ENCODE measurements at regions not wholly inside any gene's neighbourhood (a gene's known extent, or its start where the extent isn't known, plus 50 kb on each side); places are given as distances from the start of the nearest gene placed in this dataset.

DNA sequence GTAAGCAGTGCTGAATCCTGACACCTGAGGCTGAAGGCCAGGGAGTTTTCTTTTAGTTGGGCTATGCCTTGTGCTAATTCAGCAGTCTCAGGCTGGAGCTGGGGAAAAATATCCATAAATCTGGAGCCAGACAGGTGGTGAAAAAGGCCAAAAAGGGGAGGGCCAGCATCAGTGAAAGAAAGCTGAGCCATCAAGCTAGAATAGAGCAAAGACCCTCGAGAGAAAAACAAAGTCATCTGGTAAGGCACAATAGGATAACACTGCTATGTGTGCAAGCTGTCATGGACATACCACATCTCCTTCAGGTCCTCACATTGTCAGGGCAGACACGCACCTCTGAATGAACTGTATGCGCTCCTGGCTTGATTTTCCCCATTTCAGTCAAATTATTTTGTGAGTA lies 687.9 kb downstream of the SQOR start:
- Histone ChIP-seq H3K9ac (ENCODE audit: low read depth in 1 of 2, low read length in 2 of 2) (no peak overlapping the region), H3K4me3 (ENCODE audit: low read depth in 1 of 3, low read length in 3 of 3) (no peak overlapping the region), H3K4me1 (ENCODE audit: control insufficient read depth in 4 of 4, insufficient read depth in 4 of 4, low read length in 3 of 4) (no peaks in the 10 kb centered on the region), H3K9me3 (ENCODE audit: control insufficient read depth in 4 of 4, low read length in 3 of 4) (no peaks in the 10 kb centered on the region), H3K27me3 (ENCODE audit: control insufficient read depth in 4 of 4, insufficient read depth in 4 of 4, low read length in 3 of 4) (no peaks in the 10 kb centered on the region), H3K36me3 (ENCODE audit: control insufficient read depth in 4 of 4, insufficient read depth in 3 of 4, low read depth in 1 of 4, low read length in 3 of 4) (no peaks in the 10 kb centered on the region), H3K27ac (ENCODE audit: low read depth in 1 of 2, low read length in 2 of 2) (no peak overlapping the region)
- no peak for DNase-seq (ENCODE audit: low spot score)
- TF ChIP-seq GABPA (IDR thresholded peaks at IDR 0.05 in 1 of 2, conservative IDR thresholded peaks at IDR 0.05 in 1 of 2), result no peak
- no peak for TF ChIP-seq TAF1 (conservative IDR thresholded peaks at IDR 0.05)
- no peak for TF ChIP-seq HNF4G (IDR thresholded peaks at IDR 0.05)
- no peak for TF ChIP-seq EGR1 (IDR thresholded peaks at IDR 0.05; ENCODE audit: low read depth in 2 of 2)
- TF ChIP-seq FOXA1 (IDR thresholded peaks at IDR 0.05), result no peak
- TF ChIP-seq SP1 (IDR thresholded peaks at IDR 0.05), result no peak
- no peak for TF ChIP-seq YY1 (IDR thresholded peaks at IDR 0.05)
- TF ChIP-seq NR2F2 (IDR thresholded peaks at IDR 0.05), result no peak
- TF ChIP-seq ATF3 (IDR thresholded peaks at IDR 0.05), result no peak
- no peak for TF ChIP-seq RAD21 (IDR thresholded peaks at IDR 0.05)
- TF ChIP-seq CTCF (IDR thresholded peaks at IDR 0.05; ENCODE audit: low read depth, low read length, missing input control), result no peak
- TF ChIP-seq, protein P1, sequence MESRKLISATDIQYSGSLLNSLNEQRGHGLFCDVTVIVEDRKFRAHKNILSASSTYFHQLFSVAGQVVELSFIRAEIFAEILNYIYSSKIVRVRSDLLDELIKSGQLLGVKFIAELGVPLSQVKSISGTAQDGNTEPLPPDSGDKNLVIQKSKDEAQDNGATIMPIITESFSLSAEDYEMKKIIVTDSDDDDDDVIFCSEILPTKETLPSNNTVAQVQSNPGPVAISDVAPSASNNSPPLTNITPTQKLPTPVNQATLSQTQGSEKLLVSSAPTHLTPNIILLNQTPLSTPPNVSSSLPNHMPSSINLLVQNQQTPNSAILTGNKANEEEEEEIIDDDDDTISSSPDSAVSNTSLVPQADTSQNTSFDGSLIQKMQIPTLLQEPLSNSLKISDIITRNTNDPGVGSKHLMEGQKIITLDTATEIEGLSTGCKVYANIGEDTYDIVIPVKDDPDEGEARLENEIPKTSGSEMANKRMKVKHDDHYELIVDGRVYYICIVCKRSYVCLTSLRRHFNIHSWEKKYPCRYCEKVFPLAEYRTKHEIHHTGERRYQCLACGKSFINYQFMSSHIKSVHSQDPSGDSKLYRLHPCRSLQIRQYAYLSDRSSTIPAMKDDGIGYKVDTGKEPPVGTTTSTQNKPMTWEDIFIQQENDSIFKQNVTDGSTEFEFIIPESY (IDR thresholded peaks at IDR 0.05), result no peak
- TF ChIP-seq REST (IDR thresholded peaks at IDR 0.05), result no peak
- WGBS, result 79% methylated on average over 3 of the region's 3 CpGs

- Histone ChIP-seq H3K36me3 (ENCODE audit: control insufficient read depth in 4 of 4, insufficient read depth in 3 of 4, low read depth in 1 of 4, low read length in 3 of 4) (no peaks in the 10 kb centered on the region), H3K4me3 (ENCODE audit: low read depth in 1 of 3, low read length in 3 of 3) (no peak overlapping the region), H3K4me1 (ENCODE audit: control insufficient read depth in 4 of 4, insufficient read depth in 4 of 4, low read length in 3 of 4) (no peaks in the 10 kb centered on the region), H3K9ac (ENCODE audit: low read depth in 1 of 2, low read length in 2 of 2) (no peak overlapping the region), H3K27me3 (ENCODE audit: control insufficient read depth in 4 of 4, insufficient read depth in 4 of 4, low read length in 3 of 4) (no peaks in the 10 kb centered on the region), H3K27ac (ENCODE audit: low read depth in 1 of 2, low read length in 2 of 2) (no peak overlapping the region), H3K9me3 (ENCODE audit: control insufficient read depth in 4 of 4, low read length in 3 of 4) (no peaks in the 10 kb centered on the region)
- DNase-seq (ENCODE audit: low spot score), result no peak
- no peak for TF ChIP-seq RXRA (IDR thresholded peaks at IDR 0.05)
- no peak for TF ChIP-seq NR2F2 (IDR thresholded peaks at IDR 0.05)
- TF ChIP-seq HNF4A (conservative IDR thresholded peaks at IDR 0.05), result no peak
- TF ChIP-seq GABPA (IDR thresholded peaks at IDR 0.05 in 1 of 2, conservative IDR thresholded peaks at IDR 0.05 in 1 of 2), result no peak
- TF ChIP-seq ATF3 (IDR thresholded peaks at IDR 0.05), result no peak
- TF ChIP-seq EGR1 (IDR thresholded peaks at IDR 0.05; ENCODE audit: low read depth in 2 of 2), result no peak
Measured at GRCh38 chr15:46326173-46326572, 691.3 kb downstream of the SQOR start.
